Neural progenitor cell (in vitro differentiated cells): ENCODE measurements at regions not wholly inside any gene's neighbourhood (a gene's known extent, or its start where the extent isn't known, plus 50 kb on each side); places are given as distances from the start of the nearest gene placed in this dataset.

Experiments used
- CTCF ChIP-seq: fragments of 200-600 bp; sonication (generic); IDR thresholded peaks from 2 replicates; pipeline ENCODE4 v1.5.1; 2017; ENCODE audit warnings: antibody characterized with exemption, mild to moderate bottlenecking
- EZH2 ChIP-seq: fragments of 200-600 bp; sonication (generic); IDR thresholded peaks from 2 replicates; pipeline ENCODE4 v1.6.1; 2017; ENCODE audit warnings: antibody characterized with exemption, mild to moderate bottlenecking, moderate library complexity
- EZH2phosphoT487 ChIP-seq: fragments of 200-600 bp; sonication (generic); IDR thresholded peaks from 2 replicates; pipeline ENCODE4 v1.6.1; 2017; ENCODE audit warnings: antibody characterized with exemption

- TF ChIP-seq CTCF (no peak), EZH2phosphoT487 (no peak), EZH2 (no peak)
Observed at GRCh38 chr9:2439957-2440356, 181.6 kb upstream of the VLDLR start.
